Lower leg skin (tissue), 4 donors: ENCODE measurements at regions not wholly inside any gene's neighbourhood (a gene's known extent, or its start where the extent isn't known, plus 50 kb on each side); places are given as distances from the start of the nearest gene placed in this dataset.
"Not testable (repeated sequence)": the region's sequence is repeated elsewhere in the genome, so short reads cannot be mapped to it uniquely, and the experiment has no call there.

Source experiments
- DNase-seq, 2 donors: peaks; one replicate each; pipeline ENCODE4 v3.0.0-alpha.2; 2019; ENCODE audit warnings: low spot score in 2 of 2
- H3K4me3 ChIP-seq: fragments of 200-600 bp; sonication (generic); 2 replicates; pipeline ENCODE4 v1.5.1; 2017; ENCODE audit warnings: mild to moderate bottlenecking, low read depth; ENCODE audit not compliant: poor library complexity, severe bottlenecking
- CTCF ChIP-seq, 3 donors: fragments of 450-650 bp; IDR thresholded peaks; one replicate each; pipeline ENCODE4 v1.5.1; 2016; ENCODE audit warnings: antibody characterized with exemption in 3 of 3, mild to moderate bottlenecking in 3 of 3, moderate library complexity in 2 of 3
- POLR2A ChIP-seq, 2 donors: fragments of 450-650 bp; IDR thresholded peaks; one replicate each; pipeline ENCODE4 v1.6.1; 2016 to 2017; ENCODE audit warnings: antibody characterized with exemption in 2 of 2, mild to moderate bottlenecking in 1 of 2, moderate library complexity in 1 of 2
- WGBS, 2 donors: methylation state at CpG; one replicate each; pipeline ENCODE4 v1.1.5; 2018; 5-methylcytosine and 5-hydroxymethylcytosine counted together
- intact Hi-C: fragments of 100-400 bp; cut with DNase I; formaldehyde crosslinking; loops from one replicate; pipeline ENCODE4 v1.15.0; 2023; ENCODE audit warnings: low total_unique reads

- TF ChIP-seq CTCF (IDR thresholded peaks at IDR 0.05): no peak
- no peak for TF ChIP-seq POLR2A (IDR thresholded peaks at IDR 0.05)
- no peak overlapping the region for H3K4me3 ChIP-seq
- WGBS, 2 donors: 89% methylated on average over 6 of the region's 6 CpGs
- intact Hi-C loops: no loop called here
- DNase-seq: no peak
Observed at GRCh38 chr2:183967756-183968155, 630.6 kb upstream of the ZNF804A start.

- H3K4me3 ChIP-seq, DNase-seq, intact Hi-C loops: not testable (repeated sequence)
- WGBS, 2 donors: 90 to 95% methylated on average over 8 of the region's 8 CpGs
Observed at GRCh38 chr2:183975676-183976075, 622.7 kb upstream of the ZNF804A start.

GRCh38 chr2:183984871-183985270 is 613.5 kb upstream of the ZNF804A start:
- DNase-seq: no peak
- no peak for TF ChIP-seq POLR2A (IDR thresholded peaks at IDR 0.05)
- TF ChIP-seq CTCF (IDR thresholded peaks at IDR 0.05): no peak
- intact Hi-C loops: no loop called here
- no peak overlapping the region for H3K4me3 ChIP-seq

- intact Hi-C loops: no loop called here
- DNase-seq: no peak
- no peak overlapping the region for H3K4me3 ChIP-seq
- TF ChIP-seq POLR2A (IDR thresholded peaks at IDR 0.05): no peak
Observed at GRCh38 chr2:183991968-183992367, 606.4 kb upstream of the ZNF804A start.

GRCh38 chr2:183993052-183993451 is 605.3 kb upstream of the ZNF804A start:
- 40 to 73% methylated on average over 1 of the region's 1 CpG for WGBS, 2 donors
- intact Hi-C loops: no loop called here
- no peak overlapping the region for H3K4me3 ChIP-seq
- DNase-seq: no peak
- TF ChIP-seq POLR2A (IDR thresholded peaks at IDR 0.05) (no peak), CTCF (IDR thresholded peaks at IDR 0.05) (no peak)

- no peak overlapping the region for H3K4me3 ChIP-seq
- TF ChIP-seq POLR2A (IDR thresholded peaks at IDR 0.05) (no peak), CTCF (IDR thresholded peaks at IDR 0.05) (no peak)
- DNase-seq: no peak
- WGBS, 2 donors: 84 to 86% methylated on average over 2 of the region's 2 CpGs
- intact Hi-C loops: no loop called here
Observed at GRCh38 chr2:183995632-183996031, 602.7 kb upstream of the ZNF804A start.

GRCh38 chr2:183996825-183997793 is 601.2 kb upstream of the ZNF804A start:
- WGBS, 2 donors: 60 to 63% methylated on average over 10 of the region's 10 CpGs
- intact Hi-C loops: no loop called here
- H3K4me3 ChIP-seq: no peak overlapping the region
- no peak for DNase-seq
- no peak for TF ChIP-seq POLR2A (IDR thresholded peaks at IDR 0.05)
- TF ChIP-seq CTCF (IDR thresholded peaks at IDR 0.05): no peak
